ENCODE measurements at regions not wholly inside any gene's neighbourhood (a gene's known extent, or its start where the extent isn't known, plus 50 kb on each side); places are given as distances from the start of the nearest gene placed in this dataset.

GRCh38 chr7:110593355-110593754 is 497.6 kb upstream of the LRRN3 start (continued):
- no peak for TF ChIP-seq GLI2 (tag by site-specific recombination; IDR thresholded peaks at IDR 0.05; ENCODE audit: borderline replicate concordance, low read depth)
- TF ChIP-seq ZSCAN18 (tag by site-specific recombination; IDR thresholded peaks at IDR 0.05) = no peak

- TF ChIP-seq ZSCAN23 (tag by site-specific recombination; IDR thresholded peaks at IDR 0.05) (no peak), TSHZ1 (tag by site-specific recombination; IDR thresholded peaks at IDR 0.05; ENCODE audit: borderline replicate concordance) (no peak), ZNF398 (tag by site-specific recombination; IDR thresholded peaks at IDR 0.05) (no peak), REST (tag by site-specific recombination; IDR thresholded peaks at IDR 0.05) (no peak), HOXA7 (CRISPR knock-in tag; IDR thresholded peaks at IDR 0.05; ENCODE audit: borderline replicate concordance) (no peak), ZNF707 (tag by site-specific recombination; IDR thresholded peaks at IDR 0.05) (no peak), ZNF530 (tag by site-specific recombination; IDR thresholded peaks at IDR 0.05; ENCODE audit: low read depth) (no peak), ZBTB44 (tag by site-specific recombination; IDR thresholded peaks at IDR 0.05) (no peak), KLF17 (tag by site-specific recombination; IDR thresholded peaks at IDR 0.05) (no peak), ZNF660 (tag by site-specific recombination; IDR thresholded peaks at IDR 0.05) (no peak)
- H3K27ac ChIP-seq (ENCODE audit: extremely low read depth, low read depth, low read length) = no peak overlapping the region
- ChIA-PET POLR2A (no interaction called here), CTCF (interaction anchor here (0.8 kb wide), 1 partner anchor 10 kb away, joined by 3 read pairs; no protein-coding TSS in a partner anchor)
- H3K4me1 ChIP-seq (ENCODE audit: control insufficient read depth, insufficient read depth, low read length) = no peaks in the 10 kb centered on the region
- no peak overlapping the region for H3K4me3 ChIP-seq (ENCODE audit: low read depth, low read length)
- H3K9me3 ChIP-seq (ENCODE audit: control insufficient read depth, insufficient read depth, low read depth, low read length) = no peaks in the 10 kb centered on the region
- H3K36me3 ChIP-seq (ENCODE audit: control insufficient read depth in 2 of 2, insufficient read depth in 1 of 2, low read length in 2 of 2) = no peaks in the 10 kb centered on the region
Measured at GRCh38 chr7:110595694-110596093, 495.2 kb upstream of the LRRN3 start.
